Activated CD4-positive, alpha-beta T cell treated with anti-CD3 and anti-CD28 coated beads for 36 hours (primary cell): ENCODE measurements at regions not wholly inside any gene's neighbourhood (a gene's known extent, or its start where the extent isn't known, plus 50 kb on each side); places are given as distances from the start of the nearest gene placed in this dataset.
"Not testable (repeated sequence)": the region's sequence is repeated elsewhere in the genome, so short reads cannot be mapped to it uniquely, and the experiment has no call there.

Experiments
- ATAC-seq: fragments of 200-7000 bp; cut with Tn5 transposase; one replicate; pipeline ENCODE4 v1.10.0; 2021; ENCODE audit warnings: mild to moderate bottlenecking, moderate library complexity
- CTCF ChIA-PET: fragments of 350-600 bp; sonication (Branson Sonifier 250); formaldehyde crosslinking; loops from one replicate; lab custom pipeline; 2021; ENCODE audit warnings: antibody characterized with exemption; lab: Charles Lee
- POLR2A ChIA-PET: fragments of 350-600 bp; sonication (Branson Sonifier 250); formaldehyde crosslinking; loops from one replicate; lab custom pipeline; 2021; ENCODE audit warnings: antibody characterized with exemption, inconsistent platforms; lab: Charles Lee
- DNase-seq: peaks from one replicate; pipeline ENCODE4 v3.0.0-alpha.2; 2020
- H3K27ac Mint-ChIP-seq: one replicate; pipeline ENCODE4 v1.8.0; 2021; ENCODE audit warnings: mixed read lengths
- H3K27me3 Mint-ChIP-seq: one replicate; pipeline ENCODE4 v1.8.0; 2021; ENCODE audit warnings: mixed read lengths
- H3K36me3 Mint-ChIP-seq: one replicate; pipeline ENCODE4 v1.8.0; 2021; ENCODE audit warnings: low read depth, mixed read lengths
- H3K4me1 Mint-ChIP-seq: one replicate; pipeline ENCODE4 v1.8.0; 2021; ENCODE audit warnings: mixed read lengths
- H3K4me3 Mint-ChIP-seq: one replicate; pipeline ENCODE4 v1.8.0; 2021; ENCODE audit warnings: mild to moderate bottlenecking, moderate library complexity, mixed read lengths
- H3K9me3 Mint-ChIP-seq: one replicate; pipeline ENCODE4 v1.8.0; 2021; ENCODE audit warnings: low read depth, mixed read lengths
- intact Hi-C, 2 experiments: fragments of 100-400 bp; cut with DNase I in 1 of 2; cut with micrococcal nuclease in 1 of 2; formaldehyde crosslinking; loops; one replicate each; pipeline versions ENCODE4 v1.14.2 to v1.15.1; 2022 to 2024; cut with DNase I, micrococcal nuclease

GRCh38 chr1:68745011-68745410 lies 248.1 kb upstream of the DEPDC1 start:
- Mint-ChIP-seq H3K4me1 (no peaks in the 10 kb centered on the region), H3K27me3 (no peaks in the 10 kb centered on the region), H3K36me3 (no peaks in the 10 kb centered on the region), H3K4me3 (no peak overlapping the region), H3K9me3 (peaks cover 19% of the 10 kb centered on the region), H3K27ac (no peak overlapping the region)
- CTCF ChIA-PET, result no interaction called here
- ATAC-seq (no peak), DNase-seq (no peak)
- intact Hi-C loops, result no loop called here
- POLR2A ChIA-PET, result no interaction called here

GRCh38 chr1:68745451-68745850 lies 248.6 kb upstream of the DEPDC1 start:
- no peaks in the 10 kb centered on the region for H3K36me3 Mint-ChIP-seq
- H3K4me1 Mint-ChIP-seq, result no peaks in the 10 kb centered on the region
- DNase-seq, result no peak
- peaks cover 17% of the 10 kb centered on the region for H3K9me3 Mint-ChIP-seq
- H3K27me3 Mint-ChIP-seq, result no peaks in the 10 kb centered on the region
- ChIA-PET CTCF (no interaction called here), POLR2A (no interaction called here)
- H3K27ac Mint-ChIP-seq, result no peak overlapping the region
- ATAC-seq, result no peak
- H3K4me3 Mint-ChIP-seq, result no peak overlapping the region
- intact Hi-C loops, result no loop called here

- ChIA-PET POLR2A (no interaction called here), CTCF (no interaction called here)
Measured at GRCh38 chr1:68746378-68746777, 249.5 kb upstream of the DEPDC1 start.

GRCh38 chr1:68751723-68752122 lies 254.8 kb upstream of the DEPDC1 start:
- Mint-ChIP-seq H3K36me3 (no peaks in the 10 kb centered on the region), H3K27me3 (no peaks in the 10 kb centered on the region), H3K4me3 (no peak overlapping the region), H3K4me1 (no peaks in the 10 kb centered on the region), H3K27ac (no peak overlapping the region), H3K9me3 (no peaks in the 10 kb centered on the region)
- intact Hi-C loops, result no loop called here
- ChIA-PET POLR2A (no interaction called here), CTCF (interaction anchor here (0.7 kb wide), 1 partner anchor 232 kb away, joined by 3 read pairs; no protein-coding TSS in a partner anchor)
- ATAC-seq (no peak), DNase-seq (no peak)

More at GRCh38 chr1:68746378-68746777, 249.5 kb upstream of the DEPDC1 start:
- no peak for DNase-seq
- Mint-ChIP-seq H3K27me3 (no peaks in the 10 kb centered on the region), H3K4me1 (no peaks in the 10 kb centered on the region), H3K36me3 (no peaks in the 10 kb centered on the region), H3K9me3 (peaks cover 10% of the 10 kb centered on the region), H3K27ac (no peak overlapping the region), H3K4me3 (no peak overlapping the region)
- intact Hi-C loops, result no loop called here
- ATAC-seq, result no peak

DNA sequence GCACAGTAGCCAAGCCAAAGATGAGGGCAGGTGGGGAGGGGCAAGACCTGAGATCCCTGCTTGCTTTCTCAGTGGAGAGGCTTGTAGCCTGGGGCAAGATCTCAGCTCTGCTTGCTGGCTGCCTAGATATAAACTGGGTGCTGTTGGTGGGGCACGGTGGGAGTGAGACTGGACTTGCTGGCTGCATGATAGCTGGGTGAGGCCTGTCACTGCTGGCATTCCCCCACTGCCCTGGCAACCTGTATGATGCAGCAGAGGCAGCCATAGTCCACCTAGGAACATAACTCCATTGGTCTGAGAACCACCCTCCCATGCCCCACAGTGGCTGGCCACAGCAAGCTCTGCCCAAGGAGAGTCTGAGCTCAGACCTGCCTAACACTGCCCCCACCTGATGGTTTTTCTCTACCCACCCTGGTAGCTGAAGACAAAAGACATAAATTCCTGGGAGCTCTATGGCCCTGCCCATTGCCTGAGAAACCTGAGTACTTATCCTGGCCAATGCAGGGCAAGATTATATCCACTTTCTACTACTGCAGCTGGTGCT lies 261.9 kb upstream of the DEPDC1 start:
- no peak overlapping the region for H3K27ac Mint-ChIP-seq
- no peaks in the 10 kb centered on the region for H3K4me1 Mint-ChIP-seq
- POLR2A ChIA-PET, result no interaction called here
- H3K36me3 Mint-ChIP-seq, result no peaks in the 10 kb centered on the region
- peaks cover 14% of the 10 kb centered on the region for H3K9me3 Mint-ChIP-seq
- H3K4me3 Mint-ChIP-seq, result no peak overlapping the region
- H3K27me3 Mint-ChIP-seq, result no peaks in the 10 kb centered on the region
- intact Hi-C loops, result no loop called here
- DNase-seq (no peak), ATAC-seq (no peak)
- CTCF ChIA-PET, result no interaction called here

DNA sequence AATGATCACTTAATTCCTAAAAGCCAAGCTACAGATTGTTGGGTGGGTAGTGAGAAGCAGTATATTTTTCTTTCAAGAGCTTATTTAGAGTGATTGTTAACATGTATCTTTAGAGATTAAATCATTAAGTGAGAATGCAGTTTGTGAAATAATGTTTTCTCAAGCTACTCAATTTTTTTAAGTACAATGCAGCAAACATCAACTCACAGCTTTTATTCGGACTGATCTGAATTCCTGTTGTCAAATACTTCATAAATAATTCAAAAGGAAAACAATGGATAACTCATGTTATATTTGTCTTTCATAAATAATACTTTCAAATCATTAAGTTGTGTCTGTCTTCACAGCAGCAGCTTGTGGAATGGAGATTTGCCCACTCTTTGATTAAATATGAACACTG lies 271.1 kb upstream of the DEPDC1 start:
- H3K4me1 Mint-ChIP-seq, result no peaks in the 10 kb centered on the region
- peaks cover 16% of the 10 kb centered on the region for H3K9me3 Mint-ChIP-seq
- peaks cover 2% of the 10 kb centered on the region for H3K36me3 Mint-ChIP-seq
- no peaks in the 10 kb centered on the region for H3K27me3 Mint-ChIP-seq
- CTCF ChIA-PET, result interaction anchor here (0.8 kb wide), 1 partner anchor 8 kb away, joined by 3 read pairs; no protein-coding TSS in a partner anchor
- POLR2A ChIA-PET, result no interaction called here
- DNase-seq, result no peak
- intact Hi-C loops, result no loop called here
- no peak for ATAC-seq
- H3K27ac Mint-ChIP-seq, result no peak overlapping the region
- no peak overlapping the region for H3K4me3 Mint-ChIP-seq

DNA sequence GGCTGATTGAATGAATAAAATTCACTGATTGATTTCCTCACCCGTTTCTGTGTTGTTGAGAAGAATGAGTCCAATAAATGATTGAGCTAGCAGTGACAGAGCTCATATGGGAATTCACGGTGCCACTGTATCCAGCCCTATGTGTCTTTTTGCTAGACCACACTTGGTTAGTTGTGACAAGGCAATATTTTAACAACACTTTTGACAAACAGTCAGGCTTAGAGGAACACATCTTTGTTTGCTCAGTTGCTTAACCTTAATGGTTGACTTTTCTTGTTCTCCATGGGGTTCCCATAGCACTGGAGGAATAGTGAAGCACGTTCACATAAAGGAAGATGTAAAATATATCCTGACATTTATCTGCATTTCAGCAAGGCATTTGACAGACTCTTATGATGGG lies 273.9 kb upstream of the DEPDC1 start:
- Mint-ChIP-seq H3K36me3 (peaks cover 2% of the 10 kb centered on the region), H3K4me3 (no peak overlapping the region), H3K9me3 (peaks cover 10% of the 10 kb centered on the region), H3K27ac (no peak overlapping the region), H3K4me1 (no peaks in the 10 kb centered on the region), H3K27me3 (no peaks in the 10 kb centered on the region)
- intact Hi-C loops, result no loop called here
- ChIA-PET CTCF (no interaction called here), POLR2A (no interaction called here)
- ATAC-seq, result no peak
- no peak for DNase-seq

DNA sequence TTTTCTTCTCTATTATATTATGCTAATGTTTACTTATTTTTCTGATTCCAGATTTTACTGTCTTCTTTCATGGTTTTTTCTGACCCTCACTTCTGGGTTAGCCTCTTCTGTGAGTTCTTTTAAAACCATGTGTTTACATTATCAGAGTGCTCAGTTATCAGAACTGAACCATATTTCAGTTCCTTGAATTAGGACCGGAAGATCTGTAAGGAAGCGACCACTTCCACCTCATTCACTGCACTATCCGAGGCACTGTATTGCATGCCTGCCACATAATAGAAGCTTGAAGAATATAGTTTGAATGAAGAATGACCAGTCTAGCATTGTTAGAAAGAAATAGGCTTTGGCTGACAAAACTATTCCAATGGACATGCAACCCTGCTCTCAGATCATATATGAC lies 281.0 kb upstream of the DEPDC1 start:
- intact Hi-C loops, result no loop called here
- Mint-ChIP-seq H3K9me3 (peaks cover 8% of the 10 kb centered on the region), H3K27ac (no peak overlapping the region), H3K4me1 (no peaks in the 10 kb centered on the region), H3K27me3 (no peaks in the 10 kb centered on the region), H3K36me3 (no peaks in the 10 kb centered on the region), H3K4me3 (no peak overlapping the region)
- ChIA-PET POLR2A (no interaction called here), CTCF (no interaction called here)
- ATAC-seq (no peak), DNase-seq (no peak)

DNA sequence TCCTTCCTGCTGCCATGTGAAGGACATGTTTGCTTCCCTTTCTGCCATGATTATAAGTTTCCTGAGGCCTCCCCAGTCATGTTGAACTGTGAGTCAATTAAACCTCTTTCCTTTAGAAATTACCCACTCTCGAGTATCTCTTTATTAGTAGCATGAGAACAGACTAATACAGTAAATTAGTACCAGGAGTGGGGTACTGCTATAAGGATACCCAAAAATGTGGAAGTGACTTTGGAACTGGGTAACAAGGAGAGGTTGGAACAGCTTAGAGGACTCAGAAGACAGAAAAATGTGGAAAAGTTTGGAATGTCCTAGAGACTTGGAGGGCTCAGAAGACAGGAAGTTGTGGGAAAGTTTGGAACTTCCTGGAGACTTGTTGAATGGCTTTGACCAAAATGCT lies 283.0 kb upstream of the DEPDC1 start:
- H3K9me3 Mint-ChIP-seq, ATAC-seq, H3K4me1 Mint-ChIP-seq, DNase-seq, intact Hi-C loops, H3K4me3 Mint-ChIP-seq, POLR2A ChIA-PET, H3K27me3 Mint-ChIP-seq, H3K27ac Mint-ChIP-seq, CTCF ChIA-PET, H3K36me3 Mint-ChIP-seq: not testable (repeated sequence)

- intact Hi-C loops, result no loop called here
- POLR2A ChIA-PET, result no interaction called here
- no peak overlapping the region for H3K27ac Mint-ChIP-seq
- no peak overlapping the region for H3K4me3 Mint-ChIP-seq
- DNase-seq, result no peak
- no peaks in the 10 kb centered on the region for H3K36me3 Mint-ChIP-seq
- no peaks in the 10 kb centered on the region for H3K27me3 Mint-ChIP-seq
- no peaks in the 10 kb centered on the region for H3K4me1 Mint-ChIP-seq
- no peak for ATAC-seq
- CTCF ChIA-PET, result no interaction called here
- H3K9me3 Mint-ChIP-seq, result peaks cover 8% of the 10 kb centered on the region
Measured at GRCh38 chr1:68780919-68781318, 284.0 kb upstream of the DEPDC1 start.

DNA sequence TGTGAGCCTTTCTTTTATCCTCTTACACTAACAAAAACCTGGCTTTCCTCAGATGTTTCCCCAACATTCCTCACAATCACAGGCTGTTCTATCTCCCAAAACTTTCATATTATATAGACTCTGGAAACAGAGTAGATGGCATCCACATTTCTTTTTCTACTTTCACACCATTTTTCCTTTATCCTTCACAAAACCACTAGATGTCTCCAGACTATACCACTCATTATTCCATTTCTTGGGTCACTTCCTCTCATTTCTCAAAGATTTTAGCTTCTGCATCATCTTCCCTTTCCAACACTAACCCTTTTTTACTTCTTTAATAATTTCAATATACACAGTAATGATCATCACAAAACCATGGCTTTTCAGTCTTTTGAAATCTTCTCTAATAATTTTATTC lies 286.0 kb upstream of the DEPDC1 start:
- intact Hi-C loops, result no loop called here
- ChIA-PET CTCF (no interaction called here), POLR2A (no interaction called here)
- DNase-seq, result no peak
- H3K4me1 Mint-ChIP-seq, result no peaks in the 10 kb centered on the region
- no peak overlapping the region for H3K27ac Mint-ChIP-seq
- no peak for ATAC-seq
- H3K27me3 Mint-ChIP-seq, result no peaks in the 10 kb centered on the region
- no peak overlapping the region for H3K4me3 Mint-ChIP-seq
- H3K9me3 Mint-ChIP-seq, result peaks cover 8% of the 10 kb centered on the region
- no peaks in the 10 kb centered on the region for H3K36me3 Mint-ChIP-seq

- no peak for ATAC-seq
- POLR2A ChIA-PET, result no interaction called here
Measured at GRCh38 chr1:68785328-68785727, 288.4 kb upstream of the DEPDC1 start.

DNA sequence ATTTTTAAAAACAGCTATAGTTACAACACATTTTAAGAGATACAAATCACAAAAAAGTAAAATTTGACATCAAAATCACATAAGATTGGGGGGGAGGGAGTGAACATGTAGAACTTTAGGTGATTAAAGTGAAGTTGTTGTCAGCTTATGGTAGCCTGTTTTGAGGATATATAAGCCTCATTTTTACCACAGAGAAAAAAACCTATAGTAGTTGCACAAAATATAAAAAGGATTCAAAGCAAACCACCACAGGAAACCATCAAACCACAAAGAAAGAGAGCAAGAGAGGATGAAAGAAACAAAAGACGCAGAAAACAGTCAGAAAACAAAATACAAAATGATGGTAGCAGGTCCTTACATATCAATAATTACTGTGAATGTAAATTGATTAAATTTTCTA lies 291.9 kb upstream of the DEPDC1 start:
- Mint-ChIP-seq H3K4me1 (no peaks in the 10 kb centered on the region), H3K27ac (no peak overlapping the region), H3K4me3 (no peak overlapping the region), H3K27me3 (no peaks in the 10 kb centered on the region), H3K9me3 (peaks cover 4% of the 10 kb centered on the region), H3K36me3 (no peaks in the 10 kb centered on the region)
- intact Hi-C loops, result no loop called here
- DNase-seq (no peak), ATAC-seq (no peak)
- ChIA-PET CTCF (no interaction called here), POLR2A (no interaction called here)

More at GRCh38 chr1:68785328-68785727, 288.4 kb upstream of the DEPDC1 start:
- no peaks in the 10 kb centered on the region for H3K4me1 Mint-ChIP-seq
- H3K9me3 Mint-ChIP-seq, result peaks cover 4% of the 10 kb centered on the region
- CTCF ChIA-PET, result no interaction called here
- H3K27ac Mint-ChIP-seq, result no peak overlapping the region
- H3K4me3 Mint-ChIP-seq, result no peak overlapping the region
- no peak for DNase-seq
- intact Hi-C loops, result no loop called here
- H3K36me3 Mint-ChIP-seq, result no peaks in the 10 kb centered on the region
- H3K27me3 Mint-ChIP-seq, result no peaks in the 10 kb centered on the region
